OCI-LY3 (cell line): ENCODE measurements at regions not wholly inside any gene's neighbourhood (a gene's known extent, or its start where the extent isn't known, plus 50 kb on each side); places are given as distances from the start of the nearest gene placed in this dataset.

Source experiments
- EZH2phosphoT487 ChIP-seq: fragments of 200-600 bp; shearing (Covaris generic); IDR thresholded peaks from 2 replicates; pipeline ENCODE4 v1.6.1; 2018; ENCODE audit warnings: antibody characterized with exemption, mixed run types, low read depth
- TF ChIP-seq, protein P1 (sequence below): fragments of 200-600, 300-600 bp; sonication (generic); IDR thresholded peaks from 2 replicates; pipeline ENCODE4 v1.5.1; 2014; ENCODE audit warnings: antibody characterized with exemption, low read length, low read depth

DNA sequence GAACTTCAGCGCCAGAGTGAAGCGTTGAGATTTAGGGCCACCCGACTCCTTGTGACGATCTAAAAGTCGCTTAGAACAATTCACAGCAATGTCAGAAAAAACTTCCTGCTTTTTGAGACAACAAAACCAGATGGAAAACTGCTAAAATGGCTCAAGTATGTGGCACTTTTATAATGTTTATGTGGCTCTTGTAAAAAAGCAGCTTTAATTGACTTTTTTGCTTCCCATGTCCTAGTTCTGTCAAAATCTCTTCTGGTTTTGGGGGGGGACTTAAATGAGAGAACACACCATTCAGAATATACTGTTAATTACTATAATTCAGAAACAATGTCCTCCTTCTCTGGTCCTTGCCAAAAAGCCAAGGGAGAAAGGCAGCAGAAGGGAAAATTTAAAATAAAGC is 154.7 kb upstream of the LSM14A start:
- TF ChIP-seq, protein P1, sequence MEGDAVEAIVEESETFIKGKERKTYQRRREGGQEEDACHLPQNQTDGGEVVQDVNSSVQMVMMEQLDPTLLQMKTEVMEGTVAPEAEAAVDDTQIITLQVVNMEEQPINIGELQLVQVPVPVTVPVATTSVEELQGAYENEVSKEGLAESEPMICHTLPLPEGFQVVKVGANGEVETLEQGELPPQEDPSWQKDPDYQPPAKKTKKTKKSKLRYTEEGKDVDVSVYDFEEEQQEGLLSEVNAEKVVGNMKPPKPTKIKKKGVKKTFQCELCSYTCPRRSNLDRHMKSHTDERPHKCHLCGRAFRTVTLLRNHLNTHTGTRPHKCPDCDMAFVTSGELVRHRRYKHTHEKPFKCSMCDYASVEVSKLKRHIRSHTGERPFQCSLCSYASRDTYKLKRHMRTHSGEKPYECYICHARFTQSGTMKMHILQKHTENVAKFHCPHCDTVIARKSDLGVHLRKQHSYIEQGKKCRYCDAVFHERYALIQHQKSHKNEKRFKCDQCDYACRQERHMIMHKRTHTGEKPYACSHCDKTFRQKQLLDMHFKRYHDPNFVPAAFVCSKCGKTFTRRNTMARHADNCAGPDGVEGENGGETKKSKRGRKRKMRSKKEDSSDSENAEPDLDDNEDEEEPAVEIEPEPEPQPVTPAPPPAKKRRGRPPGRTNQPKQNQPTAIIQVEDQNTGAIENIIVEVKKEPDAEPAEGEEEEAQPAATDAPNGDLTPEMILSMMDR, result no peak
- no peak for TF ChIP-seq EZH2phosphoT487
